ENCODE measurements at regions not wholly inside any gene's neighbourhood (a gene's known extent, or its start where the extent isn't known, plus 50 kb on each side); places are given as distances from the start of the nearest gene placed in this dataset.

DNA sequence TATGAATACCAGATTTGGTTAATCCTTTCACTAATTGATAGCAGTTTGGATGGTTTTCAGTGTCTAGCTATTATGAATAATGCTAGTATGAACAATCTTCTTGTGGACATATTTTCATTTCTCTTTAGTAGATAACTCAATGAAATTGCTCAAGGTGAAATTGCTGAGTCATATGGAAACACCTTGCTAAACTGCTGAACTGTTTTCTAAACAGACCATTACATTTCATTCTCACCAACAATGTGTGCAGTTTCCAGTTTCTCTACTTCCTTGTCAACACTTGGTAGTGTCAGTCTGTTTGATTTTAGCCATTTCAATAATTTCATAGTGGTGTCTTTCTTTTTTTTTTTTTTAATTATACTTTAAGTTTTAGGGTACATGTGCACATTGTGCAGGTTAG lies 250.0 kb downstream of the HRH4 start:
- no peaks in the 10 kb centered on the region for H3K36me3 ChIP-seq (ENCODE audit: insufficient read depth, low read length)
- no peak overlapping the region for H3K27ac ChIP-seq (ENCODE audit: low read depth, low read length)
- no peaks in the 10 kb centered on the region for H3K4me1 ChIP-seq (ENCODE audit: insufficient read depth, low read length)
- no peaks in the 10 kb centered on the region for H3K9me3 ChIP-seq (ENCODE audit: insufficient read depth, low read depth, low read length)
- H3K9ac ChIP-seq (ENCODE audit: low read depth, low read length), result no peak overlapping the region
- H3K4me3 ChIP-seq (ENCODE audit: low read length), result no peak overlapping the region
- no peaks in the 10 kb centered on the region for H3K27me3 ChIP-seq (ENCODE audit: insufficient read depth, low read length)

DNA sequence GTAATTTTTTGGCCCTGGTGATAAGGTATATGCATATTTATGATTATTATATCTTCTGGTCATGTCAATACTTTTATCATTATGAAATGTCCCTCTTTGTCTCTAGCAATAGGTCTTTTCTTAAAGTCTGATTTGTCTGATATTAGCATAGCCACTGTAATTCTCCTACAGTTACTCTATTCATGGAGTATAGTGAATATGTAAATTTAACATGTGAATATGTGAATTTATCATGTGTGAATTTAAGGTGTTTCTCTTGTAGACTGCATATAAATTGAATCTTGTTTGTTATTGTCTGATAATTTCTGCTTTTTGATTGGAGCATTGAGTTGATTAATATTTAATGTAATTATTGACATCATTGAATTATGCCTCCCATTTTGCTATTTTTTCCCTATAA lies 259.4 kb downstream of the HRH4 start:
- Histone ChIP-seq H3K4me3 (ENCODE audit: low read length) (no peak overlapping the region), H3K9ac (ENCODE audit: low read depth, low read length) (no peak overlapping the region), H3K27ac (ENCODE audit: low read depth, low read length) (no peak overlapping the region), H3K4me1 (ENCODE audit: insufficient read depth, low read length) (no peaks in the 10 kb centered on the region), H3K36me3 (ENCODE audit: insufficient read depth, low read length) (no peaks in the 10 kb centered on the region), H3K27me3 (ENCODE audit: insufficient read depth, low read length) (no peaks in the 10 kb centered on the region), H3K9me3 (ENCODE audit: insufficient read depth, low read depth, low read length) (peaks cover 3% of the 10 kb centered on the region; the same call in 1 of the 2 replicates)

GRCh38 chr18:24721388-24721787 lies 261.0 kb downstream of the HRH4 start:
- Histone ChIP-seq H3K9me3 (ENCODE audit: insufficient read depth, low read depth, low read length) (peaks cover 3% of the 10 kb centered on the region; the same call in 1 of the 2 replicates), H3K36me3 (ENCODE audit: insufficient read depth, low read length) (no peaks in the 10 kb centered on the region), H3K27ac (ENCODE audit: low read depth, low read length) (no peak overlapping the region), H3K27me3 (ENCODE audit: insufficient read depth, low read length) (no peaks in the 10 kb centered on the region), H3K4me1 (ENCODE audit: insufficient read depth, low read length) (peaks cover 2% of the 10 kb centered on the region), H3K9ac (ENCODE audit: low read depth, low read length) (no peak overlapping the region), H3K4me3 (ENCODE audit: low read length) (no peak overlapping the region)
- WGBS, result 95% methylated on average over 2 of the region's 2 CpGs

DNA sequence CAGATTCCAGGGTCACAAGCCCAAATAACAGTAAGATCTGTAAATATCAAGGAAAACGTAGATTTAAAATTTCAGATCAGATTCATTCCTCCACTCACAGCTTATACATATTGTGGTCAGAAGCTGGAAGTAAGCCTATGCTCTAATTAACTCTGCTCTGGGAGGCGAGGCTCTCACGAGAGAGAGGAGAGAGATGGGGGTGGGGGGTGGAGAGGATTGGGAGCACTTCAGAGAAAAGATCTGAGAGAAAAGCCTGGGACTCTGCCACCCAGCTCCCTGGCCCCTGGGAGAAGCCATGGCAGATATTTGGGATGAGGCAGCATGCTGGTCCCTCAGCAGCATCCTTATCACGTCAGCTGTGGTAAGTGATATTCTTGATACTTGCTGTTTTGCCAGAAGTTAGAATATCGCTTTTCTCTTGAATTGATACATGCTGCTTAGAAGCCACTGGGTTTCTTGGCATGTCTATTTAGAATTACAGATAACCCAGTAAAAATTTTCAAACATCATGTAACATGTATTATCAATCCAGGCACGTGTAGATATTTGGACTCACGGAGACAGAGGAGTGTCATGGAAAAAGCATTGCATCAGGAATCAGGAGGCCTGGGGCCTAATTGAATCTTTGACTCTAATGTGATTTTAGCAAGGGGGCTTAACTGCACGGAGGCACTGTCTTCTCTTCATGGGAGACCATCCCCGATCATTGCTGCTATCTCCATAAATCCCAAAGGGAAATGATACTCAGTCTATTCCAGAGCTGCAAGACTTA lies 265.4 kb downstream of the HRH4 start:
- Histone ChIP-seq H3K27ac (ENCODE audit: low read depth, low read length) (no peak overlapping the region), H3K9ac (ENCODE audit: low read depth, low read length) (no peak overlapping the region), H3K36me3 (ENCODE audit: insufficient read depth, low read length) (no peaks in the 10 kb centered on the region), H3K27me3 (ENCODE audit: insufficient read depth, low read length) (no peaks in the 10 kb centered on the region), H3K9me3 (ENCODE audit: insufficient read depth, low read depth, low read length) (no peaks in the 10 kb centered on the region), H3K4me1 (ENCODE audit: insufficient read depth, low read length) (peaks cover 5% of the 10 kb centered on the region), H3K4me3 (ENCODE audit: low read length) (no peak overlapping the region)
- WGBS, result 77% methylated on average over 8 of the region's 9 CpGs

- no peak overlapping the region for H3K9ac ChIP-seq (ENCODE audit: low read depth, low read length)
- H3K4me3 ChIP-seq (ENCODE audit: low read length), result no peak overlapping the region
- no peaks in the 10 kb centered on the region for H3K36me3 ChIP-seq (ENCODE audit: insufficient read depth, low read length)
- no peaks in the 10 kb centered on the region for H3K27me3 ChIP-seq (ENCODE audit: insufficient read depth, low read length)
- H3K9me3 ChIP-seq (ENCODE audit: insufficient read depth, low read depth, low read length), result no peaks in the 10 kb centered on the region
- peaks cover 5% of the 10 kb centered on the region for H3K4me1 ChIP-seq (ENCODE audit: insufficient read depth, low read length)
- H3K27ac ChIP-seq (ENCODE audit: low read depth, low read length), result no peak overlapping the region
- 62% methylated on average over 18 of the region's 18 CpGs for WGBS
These were observed 266.5 kb downstream of the HRH4 start for GRCh38 chr18:24726727-24727492.

GRCh38 chr18:24727685-24728084 lies 267.2 kb downstream of the HRH4 start:
- H3K36me3 ChIP-seq (ENCODE audit: insufficient read depth, low read length), result no peaks in the 10 kb centered on the region
- H3K9ac ChIP-seq (ENCODE audit: low read depth, low read length), result no peak overlapping the region
- no peak overlapping the region for H3K27ac ChIP-seq (ENCODE audit: low read depth, low read length)
- WGBS, result 81% methylated on average over 4 of the region's 6 CpGs
- no peaks in the 10 kb centered on the region for H3K9me3 ChIP-seq (ENCODE audit: insufficient read depth, low read depth, low read length)
- no peak overlapping the region for H3K4me3 ChIP-seq (ENCODE audit: low read length)
- H3K4me1 ChIP-seq (ENCODE audit: insufficient read depth, low read length), result peaks cover 9% of the 10 kb centered on the region
- H3K27me3 ChIP-seq (ENCODE audit: insufficient read depth, low read length), result no peaks in the 10 kb centered on the region

DNA sequence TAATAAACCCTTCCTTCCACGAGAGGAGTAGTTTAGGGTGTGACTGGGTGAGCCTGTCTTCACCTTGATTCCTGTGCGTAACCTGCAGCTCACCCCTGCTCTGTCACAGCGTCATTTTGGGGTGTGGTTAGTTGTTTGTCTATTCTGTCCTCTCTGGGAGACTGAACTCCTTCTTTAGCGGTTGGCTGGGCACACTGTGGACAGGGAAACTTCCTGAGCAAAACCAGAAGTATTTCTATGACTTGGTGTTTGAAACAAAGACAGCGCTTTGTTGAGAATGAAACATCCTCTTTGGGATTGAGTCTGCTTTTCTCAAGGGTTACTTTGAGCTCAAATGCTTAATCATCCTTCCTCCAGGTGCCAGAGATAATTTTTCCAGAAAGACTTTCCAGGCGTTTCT lies 270.7 kb downstream of the HRH4 start:
- 93% methylated on average over 6 of the region's 6 CpGs for WGBS
- Histone ChIP-seq H3K9ac (ENCODE audit: low read depth, low read length) (no peak overlapping the region), H3K27me3 (ENCODE audit: insufficient read depth, low read length) (no peaks in the 10 kb centered on the region), H3K9me3 (ENCODE audit: insufficient read depth, low read depth, low read length) (no peaks in the 10 kb centered on the region), H3K27ac (ENCODE audit: low read depth, low read length) (no peak overlapping the region), H3K36me3 (ENCODE audit: insufficient read depth, low read length) (no peaks in the 10 kb centered on the region), H3K4me3 (ENCODE audit: low read length) (no peak overlapping the region), H3K4me1 (ENCODE audit: insufficient read depth, low read length) (peaks cover 9% of the 10 kb centered on the region)

DNA sequence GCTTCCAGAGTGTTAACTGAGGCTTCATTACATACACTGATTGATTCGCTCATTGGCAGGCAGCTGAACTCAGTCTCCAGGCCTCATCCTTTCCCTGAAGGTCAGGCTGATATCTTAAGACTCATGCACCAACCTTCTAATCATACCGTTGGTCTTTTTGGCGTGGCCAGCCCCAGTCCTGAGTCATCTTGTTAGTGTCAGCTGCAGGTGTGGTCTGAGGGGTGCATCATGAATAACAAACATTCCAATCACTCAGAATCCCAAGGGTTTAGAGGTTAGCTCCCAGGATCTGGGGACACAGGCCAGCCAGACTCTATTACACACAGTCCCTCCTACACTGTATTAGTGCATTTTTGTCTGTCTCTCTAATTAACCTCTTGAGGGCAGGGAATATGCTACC lies 271.5 kb downstream of the HRH4 start:
- H3K4me1 ChIP-seq (ENCODE audit: insufficient read depth, low read length), result peaks cover 4% of the 10 kb centered on the region; the same call in 1 of the 2 replicates
- no peaks in the 10 kb centered on the region for H3K27me3 ChIP-seq (ENCODE audit: insufficient read depth, low read length)
- 82% methylated on average over 3 of the region's 3 CpGs for WGBS
- H3K4me3 ChIP-seq (ENCODE audit: low read length), result no peak overlapping the region
- H3K9me3 ChIP-seq (ENCODE audit: insufficient read depth, low read depth, low read length), result no peaks in the 10 kb centered on the region
- H3K9ac ChIP-seq (ENCODE audit: low read depth, low read length), result no peak overlapping the region
- H3K27ac ChIP-seq (ENCODE audit: low read depth, low read length), result no peak overlapping the region
- H3K36me3 ChIP-seq (ENCODE audit: insufficient read depth, low read length), result no peaks in the 10 kb centered on the region

DNA sequence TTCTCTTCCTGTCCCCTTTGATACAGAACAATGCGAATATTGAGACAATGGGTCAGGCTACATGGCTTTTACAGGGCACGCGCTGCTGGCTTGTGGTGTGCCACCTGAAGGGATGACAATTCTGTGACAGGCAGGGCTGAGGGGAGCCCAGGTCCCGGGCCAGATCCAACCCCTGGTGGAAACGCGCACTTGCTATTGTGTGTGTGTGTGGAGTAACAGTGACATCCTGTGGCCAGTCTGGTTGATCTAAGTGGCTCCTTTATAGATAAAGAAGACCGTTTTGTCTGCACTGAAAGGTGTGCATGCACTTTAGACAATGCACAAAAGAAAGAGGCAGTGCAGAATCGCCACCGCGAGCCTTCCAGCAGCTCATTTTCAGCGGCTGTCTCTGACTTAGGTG lies 273.6 kb downstream of the HRH4 start:
- WGBS, result 83% methylated on average over 11 of the region's 11 CpGs
- Histone ChIP-seq H3K36me3 (ENCODE audit: insufficient read depth, low read length) (no peaks in the 10 kb centered on the region), H3K4me1 (ENCODE audit: insufficient read depth, low read length) (peaks cover 4% of the 10 kb centered on the region; the same call in 1 of the 2 replicates)

GRCh38 chr18:24735624-24736231 lies 275.3 kb downstream of the HRH4 start:
- no peak overlapping the region for H3K4me3 ChIP-seq (ENCODE audit: low read length)
- H3K36me3 ChIP-seq (ENCODE audit: insufficient read depth, low read length), result no peaks in the 10 kb centered on the region
- H3K9ac ChIP-seq (ENCODE audit: low read depth, low read length), result no peak overlapping the region
- peaks cover 4% of the 10 kb centered on the region; the same call in 1 of the 2 replicates for H3K4me1 ChIP-seq (ENCODE audit: insufficient read depth, low read length)
- no peaks in the 10 kb centered on the region for H3K9me3 ChIP-seq (ENCODE audit: insufficient read depth, low read depth, low read length)
- no peaks in the 10 kb centered on the region for H3K27me3 ChIP-seq (ENCODE audit: insufficient read depth, low read length)
- H3K27ac ChIP-seq (ENCODE audit: low read depth, low read length), result no peak overlapping the region
- 91% methylated on average over 5 of the region's 5 CpGs for WGBS

More for the DNA sequence above, 273.6 kb downstream of the HRH4 start:
- Histone ChIP-seq H3K9ac (ENCODE audit: low read depth, low read length) (no peak overlapping the region), H3K27me3 (ENCODE audit: insufficient read depth, low read length) (no peaks in the 10 kb centered on the region), H3K9me3 (ENCODE audit: insufficient read depth, low read depth, low read length) (no peaks in the 10 kb centered on the region), H3K27ac (ENCODE audit: low read depth, low read length) (no peak overlapping the region), H3K4me3 (ENCODE audit: low read length) (no peak overlapping the region)

GRCh38 chr18:24736662-24737330 lies 276.4 kb downstream of the HRH4 start:
- Histone ChIP-seq H3K4me1 (ENCODE audit: insufficient read depth, low read length) (peaks cover 6% of the 10 kb centered on the region), H3K27me3 (ENCODE audit: insufficient read depth, low read length) (no peaks in the 10 kb centered on the region), H3K9me3 (ENCODE audit: insufficient read depth, low read depth, low read length) (no peaks in the 10 kb centered on the region), H3K36me3 (ENCODE audit: insufficient read depth, low read length) (no peaks in the 10 kb centered on the region), H3K9ac (ENCODE audit: low read depth, low read length) (no peak overlapping the region), H3K27ac (ENCODE audit: low read depth, low read length) (no peak overlapping the region), H3K4me3 (ENCODE audit: low read length) (no peak overlapping the region)
- 92% methylated on average over 8 of the region's 8 CpGs for WGBS

All from HUES64 (cell line).